H1 (cell line): ENCODE measurements at regions not wholly inside any gene's neighbourhood (a gene's known extent, or its start where the extent isn't known, plus 50 kb on each side); places are given as distances from the start of the nearest gene placed in this dataset.

Experiments
- ASH2L ChIP-seq: fragments of 200-600, 300-600 bp; sonication (generic); IDR thresholded peaks from one replicate; pipeline ENCODE4 v1.7.1; 2017; ENCODE audit warnings: low read length
- CHD2 ChIP-seq: IDR thresholded peaks from 2 replicates; pipeline ENCODE4 v1.6.1; 2012; ENCODE audit warnings: low read length, improper control_type of control experiment
- EP300 ChIP-seq, 2 experiments: IDR thresholded peaks; 1 replicate in 1 of 2; 2 replicates in 1 of 2; pipeline ENCODE4 v1.6.1; 2011 to 2012; ENCODE audit warnings: low read depth in 2 of 2, low read length in 2 of 2, mild to moderate bottlenecking in 2 of 2, borderline replicate concordance in 1 of 2, inconsistent platforms in 1 of 2, moderate library complexity in 1 of 2
- GABPA ChIP-seq: IDR thresholded peaks from 2 replicates; pipeline ENCODE4 v1.6.1; 2011; ENCODE audit warnings: mild to moderate bottlenecking, low read length, moderate library complexity, borderline replicate concordance; ENCODE audit not compliant: insufficient read depth
- KDM1A ChIP-seq: fragments of 200-600, 300-600 bp; sonication (generic); IDR thresholded peaks from 2 replicates; pipeline ENCODE4 v1.7.1; 2016; ENCODE audit warnings: mild to moderate bottlenecking, low read length, borderline replicate concordance
- POLR2A ChIP-seq, 2 experiments: IDR thresholded peaks; 1 replicate in 1 of 2; 2 replicates in 1 of 2; pipeline ENCODE4 v1.6.1; 2011; ENCODE audit warnings: low read depth in 2 of 2, low read length in 2 of 2, mild to moderate bottlenecking in 2 of 2; ENCODE audit errors: control extremely low read depth in 1 of 2
- RAD21 ChIP-seq, 2 experiments: IDR thresholded peaks in 1 of 2; conservative IDR thresholded peaks in 1 of 2; 2 replicates each; pipeline ENCODE4 v1.6.1; 2011; ENCODE audit warnings: low read depth in 2 of 2, low read length in 2 of 2, improper control_type of control experiment in 1 of 2, inconsistent platforms in 1 of 2, mild to moderate bottlenecking in 1 of 2, moderate library complexity in 1 of 2
- RNF2 ChIP-seq: fragments of 200-900, 300-1000 bp; sonication (generic); IDR thresholded peaks from 2 replicates; pipeline ENCODE4 v1.7.1; 2016; ENCODE audit warnings: borderline replicate concordance, low read depth, mild to moderate bottlenecking, antibody characterized with exemption, low read length; ENCODE audit not compliant: poor library complexity, severe bottlenecking; ENCODE audit errors: missing control alignments
- SP2 ChIP-seq: IDR thresholded peaks from 2 replicates; pipeline ENCODE4 v1.6.1; 2012; ENCODE audit warnings: mild to moderate bottlenecking, low read length, inconsistent platforms
- YY1 ChIP-seq: IDR thresholded peaks from 2 replicates; pipeline ENCODE4 v1.6.1; 2011; ENCODE audit warnings: low read depth, mild to moderate bottlenecking, low read length
- TF ChIP-seq, protein P1 (sequence below), 3 experiments: IDR thresholded peaks; 1 replicate in 2 of 3; 2 replicates in 1 of 3; pipeline versions ENCODE4 v1.5.1 to v1.6.1; 2011; ENCODE audit warnings: low read length in 3 of 3, mild to moderate bottlenecking in 3 of 3, inconsistent platforms in 2 of 3, low read depth in 1 of 3, moderate library complexity in 1 of 3; ENCODE audit not compliant: insufficient read depth in 1 of 3; ENCODE audit errors: control extremely low read depth in 1 of 3
- TF ChIP-seq, protein P2 (sequence below): IDR thresholded peaks from 2 replicates; pipeline ENCODE4 v1.6.1; 2011; ENCODE audit warnings: low read length, improper control_type of control experiment

DNA sequence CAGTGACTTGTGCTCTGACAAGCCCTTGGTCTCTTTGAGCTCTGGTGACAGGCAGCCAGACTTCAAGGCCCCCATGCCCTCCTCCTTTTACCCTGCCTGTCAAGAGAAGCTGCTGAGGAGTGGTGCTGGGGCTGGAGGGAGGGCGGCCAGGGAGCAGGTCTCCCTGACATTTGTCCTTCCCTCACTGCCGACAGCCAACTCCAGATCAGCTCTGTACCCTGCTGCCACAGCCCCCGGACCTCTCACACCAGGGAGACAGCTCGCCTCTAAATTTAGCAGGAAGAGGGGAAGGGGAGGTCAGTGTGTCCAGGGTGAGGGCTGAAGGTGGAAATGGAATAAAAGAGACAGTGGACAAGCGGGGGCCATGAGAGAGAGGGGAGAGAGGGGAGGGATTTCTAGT lies 155.8 kb downstream of the TDRD15 start:
- TF ChIP-seq, protein P1, sequence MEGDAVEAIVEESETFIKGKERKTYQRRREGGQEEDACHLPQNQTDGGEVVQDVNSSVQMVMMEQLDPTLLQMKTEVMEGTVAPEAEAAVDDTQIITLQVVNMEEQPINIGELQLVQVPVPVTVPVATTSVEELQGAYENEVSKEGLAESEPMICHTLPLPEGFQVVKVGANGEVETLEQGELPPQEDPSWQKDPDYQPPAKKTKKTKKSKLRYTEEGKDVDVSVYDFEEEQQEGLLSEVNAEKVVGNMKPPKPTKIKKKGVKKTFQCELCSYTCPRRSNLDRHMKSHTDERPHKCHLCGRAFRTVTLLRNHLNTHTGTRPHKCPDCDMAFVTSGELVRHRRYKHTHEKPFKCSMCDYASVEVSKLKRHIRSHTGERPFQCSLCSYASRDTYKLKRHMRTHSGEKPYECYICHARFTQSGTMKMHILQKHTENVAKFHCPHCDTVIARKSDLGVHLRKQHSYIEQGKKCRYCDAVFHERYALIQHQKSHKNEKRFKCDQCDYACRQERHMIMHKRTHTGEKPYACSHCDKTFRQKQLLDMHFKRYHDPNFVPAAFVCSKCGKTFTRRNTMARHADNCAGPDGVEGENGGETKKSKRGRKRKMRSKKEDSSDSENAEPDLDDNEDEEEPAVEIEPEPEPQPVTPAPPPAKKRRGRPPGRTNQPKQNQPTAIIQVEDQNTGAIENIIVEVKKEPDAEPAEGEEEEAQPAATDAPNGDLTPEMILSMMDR (IDR thresholded peaks at IDR 0.05; ENCODE audit: control extremely low read depth in 1 of 3, insufficient read depth in 1 of 3, low read depth in 1 of 3, low read length in 3 of 3) = no peak
- TF ChIP-seq POLR2A (IDR thresholded peaks at IDR 0.05; ENCODE audit: control extremely low read depth in 1 of 2, low read depth in 2 of 2, low read length in 2 of 2) (no peak), RAD21 (IDR thresholded peaks at IDR 0.05 in 1 of 2, conservative IDR thresholded peaks at IDR 0.05 in 1 of 2; ENCODE audit: low read depth in 2 of 2, low read length in 2 of 2) (no peak), CHD2 (no peak), KDM1A (no peak), ASH2L (no peak), RNF2 (no peak), YY1 (no peak), EP300 (IDR thresholded peaks at IDR 0.05; ENCODE audit: borderline replicate concordance in 1 of 2, low read depth in 2 of 2, low read length in 2 of 2) (no peak), GABPA (no peak), SP2 (no peak)
- TF ChIP-seq, protein P2, sequence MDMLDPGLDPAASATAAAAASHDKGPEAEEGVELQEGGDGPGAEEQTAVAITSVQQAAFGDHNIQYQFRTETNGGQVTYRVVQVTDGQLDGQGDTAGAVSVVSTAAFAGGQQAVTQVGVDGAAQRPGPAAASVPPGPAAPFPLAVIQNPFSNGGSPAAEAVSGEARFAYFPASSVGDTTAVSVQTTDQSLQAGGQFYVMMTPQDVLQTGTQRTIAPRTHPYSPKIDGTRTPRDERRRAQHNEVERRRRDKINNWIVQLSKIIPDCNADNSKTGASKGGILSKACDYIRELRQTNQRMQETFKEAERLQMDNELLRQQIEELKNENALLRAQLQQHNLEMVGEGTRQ = no peak
